ENCODE measurements at regions not wholly inside any gene's neighbourhood (a gene's known extent, or its start where the extent isn't known, plus 50 kb on each side); places are given as distances from the start of the nearest gene placed in this dataset.

DNA sequence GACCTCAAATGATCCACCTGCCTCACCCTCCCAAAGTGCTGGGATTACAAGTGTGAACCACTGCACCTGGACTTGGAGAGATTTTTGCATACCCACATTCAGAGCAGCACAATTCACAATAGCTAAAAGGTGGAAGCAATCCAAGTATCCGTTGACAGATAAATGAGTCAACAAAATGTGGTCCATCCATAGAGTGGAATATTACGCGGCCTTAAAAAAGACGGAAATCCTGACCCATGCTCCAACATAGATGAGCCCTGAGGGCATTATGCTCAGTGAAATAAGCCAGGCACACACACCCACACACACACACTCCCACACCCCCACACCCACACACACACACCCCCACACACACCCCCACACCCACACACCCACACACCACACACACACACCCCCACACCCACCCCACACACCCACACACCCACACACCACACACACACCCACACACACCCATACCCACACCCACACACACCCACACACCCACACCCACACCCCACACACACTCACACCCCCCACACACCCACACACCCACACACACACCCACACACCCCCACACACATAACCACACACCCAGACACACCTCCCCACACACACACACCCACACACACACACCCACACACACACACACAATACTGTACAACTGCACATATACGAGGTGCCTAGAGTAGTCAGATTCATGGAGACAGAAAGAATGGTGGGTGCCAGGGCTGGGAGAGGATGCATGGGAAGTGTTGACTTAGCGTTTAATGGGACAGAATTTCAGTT is 124.7 kb downstream of the FOXL1 start:
- TF ChIP-seq POLR2AphosphoS5 (IDR thresholded peaks at IDR 0.05; ENCODE audit: low read depth, low read length), result no peak
- no peak for TF ChIP-seq TAF1 (IDR thresholded peaks at IDR 0.05; ENCODE audit: borderline replicate concordance, insufficient read depth, low read length)
- TF ChIP-seq, protein P1, sequence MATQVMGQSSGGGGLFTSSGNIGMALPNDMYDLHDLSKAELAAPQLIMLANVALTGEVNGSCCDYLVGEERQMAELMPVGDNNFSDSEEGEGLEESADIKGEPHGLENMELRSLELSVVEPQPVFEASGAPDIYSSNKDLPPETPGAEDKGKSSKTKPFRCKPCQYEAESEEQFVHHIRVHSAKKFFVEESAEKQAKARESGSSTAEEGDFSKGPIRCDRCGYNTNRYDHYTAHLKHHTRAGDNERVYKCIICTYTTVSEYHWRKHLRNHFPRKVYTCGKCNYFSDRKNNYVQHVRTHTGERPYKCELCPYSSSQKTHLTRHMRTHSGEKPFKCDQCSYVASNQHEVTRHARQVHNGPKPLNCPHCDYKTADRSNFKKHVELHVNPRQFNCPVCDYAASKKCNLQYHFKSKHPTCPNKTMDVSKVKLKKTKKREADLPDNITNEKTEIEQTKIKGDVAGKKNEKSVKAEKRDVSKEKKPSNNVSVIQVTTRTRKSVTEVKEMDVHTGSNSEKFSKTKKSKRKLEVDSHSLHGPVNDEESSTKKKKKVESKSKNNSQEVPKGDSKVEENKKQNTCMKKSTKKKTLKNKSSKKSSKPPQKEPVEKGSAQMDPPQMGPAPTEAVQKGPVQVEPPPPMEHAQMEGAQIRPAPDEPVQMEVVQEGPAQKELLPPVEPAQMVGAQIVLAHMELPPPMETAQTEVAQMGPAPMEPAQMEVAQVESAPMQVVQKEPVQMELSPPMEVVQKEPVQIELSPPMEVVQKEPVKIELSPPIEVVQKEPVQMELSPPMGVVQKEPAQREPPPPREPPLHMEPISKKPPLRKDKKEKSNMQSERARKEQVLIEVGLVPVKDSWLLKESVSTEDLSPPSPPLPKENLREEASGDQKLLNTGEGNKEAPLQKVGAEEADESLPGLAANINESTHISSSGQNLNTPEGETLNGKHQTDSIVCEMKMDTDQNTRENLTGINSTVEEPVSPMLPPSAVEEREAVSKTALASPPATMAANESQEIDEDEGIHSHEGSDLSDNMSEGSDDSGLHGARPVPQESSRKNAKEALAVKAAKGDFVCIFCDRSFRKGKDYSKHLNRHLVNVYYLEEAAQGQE (IDR thresholded peaks at IDR 0.05; ENCODE audit: insufficient read depth in 1 of 2, low read depth in 2 of 2, low read length in 2 of 2), result no peak
- no peak for TF ChIP-seq FOXP2 (optimal IDR thresholded peaks at IDR 0.05; ENCODE audit: borderline replicate concordance, extremely low read depth, extremely low read length, insufficient read depth)
- no peak for TF ChIP-seq SIN3A (IDR thresholded peaks at IDR 0.05; ENCODE audit: borderline replicate concordance, insufficient read depth, low read length)

DNA sequence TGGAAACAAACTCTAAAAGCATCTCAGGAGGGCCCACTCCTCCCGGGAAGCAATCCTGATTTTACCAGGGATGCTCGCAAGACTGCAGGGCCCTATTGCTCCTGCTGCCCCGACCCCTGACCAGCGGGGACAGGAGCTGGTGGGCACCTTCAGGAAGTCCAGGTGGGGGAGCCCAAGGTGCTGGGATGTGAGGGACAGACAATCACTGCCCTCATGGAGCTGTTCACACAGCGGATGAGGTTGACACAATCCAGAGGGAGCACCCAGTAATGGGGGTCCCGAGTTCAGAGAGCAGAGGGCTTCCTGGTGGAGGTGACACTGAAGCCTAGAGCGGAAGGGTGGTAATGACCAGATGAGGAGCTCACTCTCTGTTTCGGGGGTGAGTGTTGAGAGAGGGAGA is 126.2 kb downstream of the FOXL1 start:
- no peak for TF ChIP-seq TAF1 (IDR thresholded peaks at IDR 0.05; ENCODE audit: borderline replicate concordance, insufficient read depth, low read length)
- no peak for TF ChIP-seq SIN3A (IDR thresholded peaks at IDR 0.05; ENCODE audit: borderline replicate concordance, insufficient read depth, low read length)
- TF ChIP-seq, protein P1 (IDR thresholded peaks at IDR 0.05; ENCODE audit: insufficient read depth in 1 of 2, low read depth in 2 of 2, low read length in 2 of 2), result no peak
- no peak for TF ChIP-seq POLR2AphosphoS5 (IDR thresholded peaks at IDR 0.05; ENCODE audit: low read depth, low read length)
- TF ChIP-seq FOXP2 (optimal IDR thresholded peaks at IDR 0.05; ENCODE audit: borderline replicate concordance, extremely low read depth, extremely low read length, insufficient read depth), result no peak

DNA sequence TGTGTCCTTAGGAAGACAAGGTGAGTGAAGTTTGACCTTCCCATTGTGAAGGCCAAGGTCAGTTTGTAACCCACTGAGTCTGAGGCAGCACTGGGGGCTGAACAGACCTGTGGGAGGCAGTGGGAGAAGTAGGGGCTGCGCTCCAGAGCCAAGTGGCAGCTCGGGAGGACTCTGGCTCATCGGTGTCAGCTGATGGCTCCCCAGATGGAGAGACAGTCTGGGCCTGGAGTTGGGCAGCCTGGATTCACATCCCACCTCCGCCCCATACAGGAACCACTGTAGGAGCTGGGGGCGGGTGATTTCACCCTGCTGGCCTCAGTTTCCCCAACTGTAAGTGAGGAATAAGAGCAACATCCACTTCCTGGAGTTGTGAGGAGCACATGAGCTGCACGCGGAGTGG is 128.4 kb downstream of the FOXL1 start:
- no peak for TF ChIP-seq TAF1 (IDR thresholded peaks at IDR 0.05; ENCODE audit: borderline replicate concordance, insufficient read depth, low read length)
- no peak for TF ChIP-seq POLR2AphosphoS5 (IDR thresholded peaks at IDR 0.05; ENCODE audit: low read depth, low read length)
- TF ChIP-seq, protein P1 (IDR thresholded peaks at IDR 0.05; ENCODE audit: insufficient read depth in 1 of 2, low read depth in 2 of 2, low read length in 2 of 2), result no peak
- no peak for TF ChIP-seq FOXP2 (optimal IDR thresholded peaks at IDR 0.05; ENCODE audit: borderline replicate concordance, extremely low read depth, extremely low read length, insufficient read depth)

DNA sequence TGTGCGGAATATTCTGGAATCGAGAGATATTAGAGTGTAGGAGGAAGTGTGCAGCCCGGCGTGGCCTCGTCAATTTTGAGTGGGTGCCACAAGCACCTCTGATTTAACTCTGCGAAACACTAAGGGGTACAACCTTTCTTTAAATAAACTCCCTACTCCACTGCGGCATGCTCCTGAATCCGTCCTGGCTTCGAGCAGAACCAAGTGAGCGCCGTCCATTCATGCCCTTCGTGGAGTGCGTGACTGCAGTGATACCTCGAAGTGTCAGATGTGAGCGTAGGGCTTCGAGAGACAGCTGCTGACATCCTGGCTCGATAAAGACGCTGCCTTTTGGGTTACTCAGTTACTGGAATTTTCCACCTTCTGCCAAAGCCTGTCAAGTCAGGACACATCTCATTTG is 128.8 kb downstream of the FOXL1 start:
- no peak for TF ChIP-seq POLR2AphosphoS5 (IDR thresholded peaks at IDR 0.05; ENCODE audit: low read depth, low read length)
- TF ChIP-seq, protein P1 (IDR thresholded peaks at IDR 0.05; ENCODE audit: insufficient read depth in 1 of 2, low read depth in 2 of 2, low read length in 2 of 2), result no peak
- no peak for TF ChIP-seq FOXP2 (optimal IDR thresholded peaks at IDR 0.05; ENCODE audit: borderline replicate concordance, extremely low read depth, extremely low read length, insufficient read depth)
- TF ChIP-seq TAF1 (IDR thresholded peaks at IDR 0.05; ENCODE audit: borderline replicate concordance, insufficient read depth, low read length), result no peak
- no peak for TF ChIP-seq SIN3A (IDR thresholded peaks at IDR 0.05; ENCODE audit: borderline replicate concordance, insufficient read depth, low read length)
